Fibroblast of skin of abdomen (primary cell): ENCODE measurements at regions not wholly inside any gene's neighbourhood (a gene's known extent, or its start where the extent isn't known, plus 50 kb on each side); places are given as distances from the start of the nearest gene placed in this dataset.
"Not testable (repeated sequence)": the region's sequence is repeated elsewhere in the genome, so short reads cannot be mapped to it uniquely, and the experiment has no call there.

Source experiments
- DNase-seq: peaks from one replicate; pipeline ENCODE4 v3.0.0-alpha.2; 2013

GRCh38 chr4:184335520-184335919 lies 117.8 kb upstream of the ENPP6 start:
- DNase-seq: no peak

- not testable (repeated sequence) for DNase-seq
Measured at GRCh38 chr4:184333446-184333845, 115.8 kb upstream of the ENPP6 start.

GRCh38 chr4:184331268-184331995 lies 113.8 kb upstream of the ENPP6 start:
- DNase-seq: no peak

DNA sequence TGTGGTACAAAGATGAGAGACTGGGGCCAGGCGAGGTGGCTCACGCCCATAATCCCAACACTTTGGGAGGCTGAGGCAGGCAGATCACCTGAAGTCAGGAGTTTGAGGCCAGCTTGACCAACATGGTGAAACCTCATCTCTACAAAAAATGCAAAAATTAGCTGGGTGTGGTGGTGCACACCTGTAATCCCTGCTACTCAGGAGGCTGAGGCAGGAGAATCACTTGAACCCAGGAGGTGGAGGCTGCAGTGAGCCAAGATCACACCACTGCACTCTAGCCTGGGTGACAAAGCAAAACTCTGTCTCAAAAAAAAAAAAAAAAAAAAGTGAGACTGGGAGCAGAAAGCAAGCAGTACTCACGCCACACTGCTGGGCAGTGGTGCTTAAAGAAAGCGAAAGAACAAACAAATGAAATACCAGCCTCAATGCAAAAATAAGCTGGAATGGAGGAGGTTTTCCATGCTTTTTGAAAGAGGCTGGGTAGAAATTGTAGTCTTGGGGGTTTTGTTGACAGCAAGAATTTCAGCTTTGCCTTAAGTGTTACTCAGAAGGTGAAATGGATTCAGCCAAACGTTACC lies 112.9 kb upstream of the ENPP6 start:
- DNase-seq: not testable (repeated sequence)

DNA sequence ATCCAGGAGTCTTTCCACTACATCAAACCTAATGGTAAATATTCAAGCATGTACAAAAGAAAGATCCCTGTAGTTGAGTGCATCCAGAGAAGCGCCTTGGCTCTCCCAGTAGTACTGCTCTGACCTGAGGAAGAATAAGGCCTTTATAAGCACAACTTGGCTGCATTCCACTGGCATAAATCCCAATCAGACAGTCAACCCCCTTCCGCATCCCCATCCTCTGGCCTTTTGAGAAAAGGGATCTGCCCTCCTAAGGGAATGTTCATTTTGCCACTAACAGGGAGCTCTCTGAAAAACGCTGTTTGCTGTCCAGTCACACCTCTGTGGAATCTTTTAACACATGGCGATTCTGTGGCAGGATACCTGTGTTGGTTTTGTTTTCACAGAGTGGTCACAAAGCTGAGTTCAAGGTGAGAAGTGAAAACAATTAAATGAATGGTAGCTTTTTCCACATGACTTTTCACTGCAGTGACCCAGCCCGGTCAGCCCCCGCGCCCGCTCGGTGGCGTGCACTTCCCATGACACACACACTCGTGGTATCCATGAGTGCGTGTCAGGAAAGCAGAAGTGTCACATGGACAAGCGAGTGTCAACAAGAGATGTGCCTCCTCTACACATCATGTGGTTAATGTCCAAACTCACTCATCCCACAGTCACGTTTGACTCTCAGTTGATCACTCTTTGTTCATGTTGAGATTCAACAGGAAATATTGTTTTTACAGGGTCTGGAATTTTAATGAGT lies 112.2 kb upstream of the ENPP6 start:
- peak; percentile 16 for DNase-seq

- no peak for DNase-seq
Measured at GRCh38 chr4:184329235-184329634, 111.6 kb upstream of the ENPP6 start.

DNA sequence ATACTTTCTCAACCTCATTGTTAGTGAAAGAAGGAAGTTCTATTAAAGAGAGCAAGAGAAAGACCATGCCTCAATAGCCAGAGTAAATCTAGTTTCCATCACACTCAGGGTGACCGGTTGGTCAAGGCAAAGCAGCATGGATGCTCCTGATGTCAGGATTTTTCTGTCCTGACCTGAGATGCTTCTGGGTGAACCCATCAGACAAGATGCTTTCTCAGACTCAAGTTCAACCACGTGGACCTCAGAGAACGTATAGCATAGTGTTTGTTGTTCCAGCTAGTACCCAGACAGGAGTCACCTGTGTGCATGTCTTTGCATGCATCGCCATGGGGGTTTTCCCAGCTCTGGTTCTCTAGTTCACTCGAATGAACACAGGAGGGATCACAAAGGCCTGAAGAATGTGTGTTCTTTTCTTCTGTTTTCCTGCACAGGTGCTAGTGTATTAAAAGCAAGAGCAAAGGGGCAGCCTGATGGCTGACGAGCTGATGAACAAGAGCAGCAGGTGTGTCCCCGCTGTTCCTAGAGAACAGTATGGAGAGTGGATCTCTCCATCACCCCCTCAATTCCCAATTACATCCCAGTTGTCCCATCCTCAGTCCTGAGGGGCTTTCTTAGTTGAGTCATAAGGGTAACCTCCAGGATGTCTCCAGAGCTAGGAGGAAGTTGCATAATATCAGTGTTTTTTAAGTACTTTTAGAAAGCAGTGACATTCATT lies 110.5 kb upstream of the ENPP6 start:
- DNase-seq: no peak

DNA sequence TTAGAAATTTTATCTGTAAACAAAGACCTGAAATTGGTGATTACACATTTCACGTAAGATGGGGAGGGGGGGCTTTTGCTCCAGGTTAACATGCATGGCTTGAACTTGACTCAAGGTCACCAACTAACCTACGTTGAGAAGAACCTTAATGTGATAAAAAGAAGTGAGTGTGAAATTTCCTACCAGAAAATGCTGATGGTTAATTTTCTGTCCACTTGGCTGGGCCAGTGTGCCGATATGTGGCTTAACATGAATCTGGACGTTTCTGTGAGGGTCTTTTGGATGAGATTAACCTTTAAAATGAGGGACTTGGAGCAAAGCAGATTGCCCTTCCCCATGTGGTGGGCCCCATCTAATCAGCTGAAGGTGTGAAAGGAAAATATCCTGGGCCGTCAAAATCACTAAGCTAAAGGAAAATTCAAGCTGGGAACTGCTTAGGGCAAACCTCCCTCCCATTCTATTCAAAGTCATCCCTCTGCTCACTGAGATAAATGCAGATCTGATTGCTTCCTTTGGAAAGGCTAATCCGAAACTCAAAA lies 107.3 kb upstream of the ENPP6 start:
- DNase-seq: no peak

DNA sequence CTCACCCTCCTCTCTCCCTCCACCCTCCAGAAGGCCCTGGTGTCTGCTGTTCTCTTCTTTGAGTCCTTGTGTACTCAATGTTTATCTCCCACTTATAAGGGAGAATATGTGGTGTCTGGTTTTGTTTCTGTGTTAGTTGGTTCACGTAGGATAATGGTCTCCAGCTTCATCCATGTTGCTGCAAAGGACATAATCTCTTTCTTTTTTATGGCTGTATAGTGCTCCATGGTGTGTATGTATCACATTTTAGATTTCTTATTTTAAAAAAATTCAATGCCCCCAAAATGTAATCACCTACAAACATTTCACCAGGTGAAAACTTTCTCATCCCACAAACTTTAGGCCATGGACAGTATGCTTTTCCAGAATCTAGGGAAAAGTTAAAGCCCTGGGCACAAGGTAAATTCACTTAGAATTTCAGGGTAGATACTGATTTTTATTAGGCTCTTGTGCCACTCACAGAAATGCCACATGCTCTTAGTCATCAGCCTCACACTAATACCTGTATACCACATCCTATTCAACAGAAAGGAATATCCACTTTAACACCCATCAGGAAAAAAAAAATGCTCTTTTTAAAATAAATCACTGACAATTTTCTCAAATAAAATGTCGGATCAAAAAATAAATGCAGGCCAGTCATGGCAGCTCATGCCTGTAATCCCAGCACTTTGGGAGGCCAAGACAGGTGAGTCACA lies 104.8 kb upstream of the ENPP6 start:
- DNase-seq: no peak

- no peak for DNase-seq
Measured at GRCh38 chr4:184320631-184321030, 103.0 kb upstream of the ENPP6 start.

GRCh38 chr4:184318852-184319251 lies 101.2 kb upstream of the ENPP6 start:
- no peak for DNase-seq

GRCh38 chr4:184317234-184317918 lies 99.7 kb upstream of the ENPP6 start:
- DNase-seq: no peak

- no peak for DNase-seq
Measured at GRCh38 chr4:184316821-184317220, 99.1 kb upstream of the ENPP6 start.

DNA sequence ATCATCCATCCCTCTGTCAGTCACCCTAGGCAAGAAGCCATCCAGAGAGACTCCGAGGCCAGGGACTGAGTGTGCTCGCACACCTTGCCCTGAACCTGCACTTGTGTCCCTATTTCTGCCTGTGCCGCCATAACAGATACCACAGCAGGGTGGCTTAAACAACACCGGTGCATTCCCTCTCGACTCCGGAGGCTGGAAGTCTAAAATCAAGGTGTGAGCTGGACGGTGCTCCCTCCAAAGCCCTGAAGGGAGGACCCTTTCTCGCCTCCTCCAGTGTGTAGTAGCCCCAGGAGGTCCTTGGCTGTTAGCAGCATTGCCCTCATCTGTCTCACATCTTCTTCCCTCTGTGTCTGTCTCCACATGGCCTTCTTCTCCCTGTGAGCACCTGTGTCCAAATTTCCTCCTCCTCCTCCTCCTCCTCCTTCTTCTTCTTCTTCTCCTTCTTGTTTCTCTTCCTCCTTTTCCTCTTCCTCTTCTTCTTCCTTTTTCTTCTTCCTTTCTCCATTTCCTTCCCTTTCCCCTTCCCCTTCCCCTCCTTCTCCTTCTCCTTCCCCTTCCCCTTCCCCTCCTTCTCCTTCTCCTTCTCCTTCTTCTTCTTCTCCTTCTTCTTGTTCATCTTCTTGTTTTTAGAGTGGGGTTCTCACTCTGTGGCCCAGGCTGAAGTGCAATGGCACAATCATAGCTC lies 98.1 kb upstream of the ENPP6 start:
- DNase-seq: no peak

GRCh38 chr4:184313702-184314659 lies 96.3 kb upstream of the ENPP6 start:
- DNase-seq: no peak

DNA sequence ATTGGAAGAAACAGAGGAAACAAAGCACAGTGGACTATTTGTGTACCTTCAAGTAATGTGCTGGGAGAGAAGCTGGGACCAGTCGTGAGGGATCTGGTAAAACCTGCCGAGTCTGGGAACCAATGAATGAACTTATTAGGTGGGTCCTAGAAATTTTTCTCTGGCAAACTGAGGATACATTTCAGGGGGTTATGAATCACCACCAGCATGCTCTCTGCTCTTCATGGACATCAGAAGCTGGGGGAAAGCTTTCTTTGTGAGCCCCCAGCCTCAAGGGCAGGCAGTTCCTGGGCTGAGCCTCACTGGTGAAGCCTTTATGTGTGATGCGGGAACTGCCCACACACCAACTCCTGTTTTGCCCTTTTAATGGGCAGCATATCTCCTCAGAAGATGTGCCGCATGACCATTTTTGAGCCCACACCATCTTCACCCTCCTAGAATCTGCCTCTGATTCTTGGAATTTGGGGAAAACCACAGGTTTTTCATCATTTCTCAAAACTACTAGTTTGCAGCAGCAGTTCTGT lies 95.4 kb upstream of the ENPP6 start:
- DNase-seq: no peak

GRCh38 chr4:184312126-184312525 lies 94.5 kb upstream of the ENPP6 start:
- no peak for DNase-seq

- no peak for DNase-seq
Measured at GRCh38 chr4:184310881-184311709, 93.4 kb upstream of the ENPP6 start.

DNA sequence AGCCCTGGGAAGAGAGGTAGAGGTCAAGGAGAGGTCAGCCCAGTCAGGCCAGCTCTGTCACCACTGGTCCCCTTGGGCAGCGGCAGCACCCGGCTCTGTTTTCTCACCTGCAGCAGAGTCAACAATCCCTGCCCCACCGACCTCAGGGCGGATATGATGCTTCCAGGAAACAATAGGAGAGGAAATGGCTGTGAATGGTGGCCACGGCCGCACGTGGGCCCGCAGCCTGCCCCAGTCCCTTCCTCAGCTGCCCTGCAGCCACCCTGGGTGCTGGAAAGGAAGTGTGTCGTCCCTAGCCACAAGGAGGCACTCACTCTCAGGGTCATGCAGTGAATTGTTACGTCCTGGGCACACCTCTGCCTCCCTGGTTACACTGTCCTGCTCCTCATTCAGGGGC lies 92.5 kb upstream of the ENPP6 start:
- no peak for DNase-seq
